ENCODE measurements at regions not wholly inside any gene's neighbourhood (a gene's known extent, or its start where the extent isn't known, plus 50 kb on each side); places are given as distances from the start of the nearest gene placed in this dataset.

DNA sequence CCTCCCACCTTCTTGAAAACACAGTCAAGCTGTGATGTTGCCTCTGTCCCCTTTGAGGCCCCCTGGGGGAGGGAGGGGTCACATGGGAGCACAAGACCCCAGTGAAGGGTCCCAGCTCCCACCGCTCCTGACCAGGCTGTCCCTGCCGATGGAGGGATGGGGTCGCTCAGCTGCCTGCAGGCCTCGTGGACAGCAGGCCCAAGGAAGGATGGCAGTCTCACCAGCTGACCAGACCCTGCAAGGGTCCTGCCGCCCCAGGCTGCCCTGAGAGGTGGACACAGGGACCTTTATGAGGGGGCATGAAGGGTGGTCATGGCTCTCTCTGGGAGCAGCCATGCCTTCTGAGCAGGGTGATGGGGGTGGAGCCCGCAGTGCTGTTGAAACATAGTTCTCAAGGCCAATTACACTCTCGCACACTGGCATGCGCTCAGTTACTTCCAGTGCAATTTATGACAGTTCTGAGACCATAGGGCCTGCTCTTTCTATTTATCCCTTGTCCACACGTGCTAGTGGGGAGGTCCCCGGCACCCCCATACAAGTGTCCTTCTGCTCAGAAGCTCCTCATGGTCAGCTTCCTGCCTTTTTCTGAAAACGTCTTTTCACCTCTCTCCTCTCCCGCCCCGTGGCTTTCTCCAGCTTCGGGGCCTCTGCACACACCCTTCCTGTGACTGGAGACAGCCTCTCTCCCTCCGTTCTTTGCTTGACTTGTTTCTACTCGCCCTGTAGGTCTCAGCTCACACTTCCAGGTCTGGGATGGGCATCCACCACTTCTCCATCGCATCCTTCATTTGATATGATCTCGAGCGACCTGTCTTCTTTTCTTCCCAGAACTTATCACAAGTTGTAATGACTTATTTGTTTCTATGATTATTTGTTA is 313.1 kb downstream of the ADGRD1 start:
- TF ChIP-seq, protein P1, sequence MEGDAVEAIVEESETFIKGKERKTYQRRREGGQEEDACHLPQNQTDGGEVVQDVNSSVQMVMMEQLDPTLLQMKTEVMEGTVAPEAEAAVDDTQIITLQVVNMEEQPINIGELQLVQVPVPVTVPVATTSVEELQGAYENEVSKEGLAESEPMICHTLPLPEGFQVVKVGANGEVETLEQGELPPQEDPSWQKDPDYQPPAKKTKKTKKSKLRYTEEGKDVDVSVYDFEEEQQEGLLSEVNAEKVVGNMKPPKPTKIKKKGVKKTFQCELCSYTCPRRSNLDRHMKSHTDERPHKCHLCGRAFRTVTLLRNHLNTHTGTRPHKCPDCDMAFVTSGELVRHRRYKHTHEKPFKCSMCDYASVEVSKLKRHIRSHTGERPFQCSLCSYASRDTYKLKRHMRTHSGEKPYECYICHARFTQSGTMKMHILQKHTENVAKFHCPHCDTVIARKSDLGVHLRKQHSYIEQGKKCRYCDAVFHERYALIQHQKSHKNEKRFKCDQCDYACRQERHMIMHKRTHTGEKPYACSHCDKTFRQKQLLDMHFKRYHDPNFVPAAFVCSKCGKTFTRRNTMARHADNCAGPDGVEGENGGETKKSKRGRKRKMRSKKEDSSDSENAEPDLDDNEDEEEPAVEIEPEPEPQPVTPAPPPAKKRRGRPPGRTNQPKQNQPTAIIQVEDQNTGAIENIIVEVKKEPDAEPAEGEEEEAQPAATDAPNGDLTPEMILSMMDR (optimal IDR thresholded peaks at IDR 0.05 in 1 of 3, IDR thresholded peaks at IDR 0.05 in 1 of 3, conservative IDR thresholded peaks at IDR 0.05 in 1 of 3; ENCODE audit: extremely low read depth in 1 of 3, insufficient read depth in 2 of 3, low read length in 3 of 3), result no peak
- TF ChIP-seq EZH2 (IDR thresholded peaks at IDR 0.05; ENCODE audit: low read length), result no peak

Data from keratinocyte (primary cell).